GM10266 (cell line): ENCODE measurements at regions not wholly inside any gene's neighbourhood (a gene's known extent, or its start where the extent isn't known, plus 50 kb on each side); places are given as distances from the start of the nearest gene placed in this dataset.

ENCODE experiments used
- DNase-seq: peaks from one replicate; pipeline ENCODE4 v3.0.0; 2012; ENCODE audit errors: extremely low spot score
- CTCF ChIP-seq: IDR thresholded peaks from 2 replicates; pipeline ENCODE4 v1.5.1; 2012; ENCODE audit warnings: mild to moderate bottlenecking, low read depth; ENCODE audit not compliant: control insufficient read depth, insufficient read depth; ENCODE audit errors: missing control alignments

DNA sequence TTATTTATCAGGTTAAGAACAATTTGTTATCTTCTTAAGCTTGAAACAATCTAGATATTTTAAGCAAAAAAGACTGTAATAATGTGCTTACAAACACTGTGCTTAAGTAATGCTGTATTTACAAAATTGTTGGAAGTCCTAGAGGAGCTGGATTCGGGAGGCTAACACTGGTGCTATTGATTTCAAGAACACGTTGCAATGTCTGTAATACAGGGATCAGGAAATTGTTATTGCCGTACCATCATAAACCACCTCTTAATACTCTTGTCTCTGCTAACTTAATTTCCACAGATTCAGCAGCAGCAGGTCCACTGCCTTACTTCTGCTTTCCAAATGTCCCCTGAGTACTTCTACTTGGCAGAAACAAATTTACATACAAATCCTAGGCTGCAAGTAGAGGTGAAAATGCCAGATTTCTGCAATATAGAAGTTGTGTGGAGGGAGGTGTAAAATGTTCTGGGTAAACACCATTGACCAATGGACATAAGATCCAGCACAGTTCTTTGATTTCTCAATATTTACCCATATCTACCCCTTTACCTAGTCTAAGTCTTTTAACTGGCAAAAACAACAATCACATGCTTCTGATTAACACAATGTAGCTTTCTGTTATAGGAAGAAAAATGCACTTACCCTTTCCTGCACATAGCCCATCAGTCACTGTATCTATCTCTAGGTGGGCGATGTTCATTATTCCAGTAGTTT, 663.4 kb downstream of the TMTC2 start:
- TF ChIP-seq CTCF: no peak
- no peak for DNase-seq

DNA sequence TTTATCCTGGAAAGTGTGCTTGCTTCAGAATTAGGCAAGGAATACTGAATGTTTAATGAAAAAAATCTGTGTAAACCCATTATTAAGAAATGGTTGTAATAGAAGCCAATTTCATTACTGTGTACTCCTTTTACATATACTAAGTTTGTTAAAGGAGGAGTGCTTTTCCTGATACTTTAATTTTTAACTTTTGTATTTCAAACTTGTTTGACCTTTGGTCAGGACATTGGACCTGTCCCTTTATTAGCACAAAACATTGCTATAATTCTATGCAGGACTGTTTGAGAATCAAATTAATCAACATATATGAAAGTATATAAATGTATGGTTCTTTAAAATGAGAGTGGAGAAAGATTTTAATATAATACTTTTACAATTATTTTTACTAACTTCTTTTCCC, 659.6 kb downstream of the TMTC2 start:
- TF ChIP-seq CTCF: no peak
- DNase-seq: no peak

- no peak for DNase-seq
Observed at GRCh38 chr12:83343767-83344166, 657.1 kb downstream of the TMTC2 start.

DNA sequence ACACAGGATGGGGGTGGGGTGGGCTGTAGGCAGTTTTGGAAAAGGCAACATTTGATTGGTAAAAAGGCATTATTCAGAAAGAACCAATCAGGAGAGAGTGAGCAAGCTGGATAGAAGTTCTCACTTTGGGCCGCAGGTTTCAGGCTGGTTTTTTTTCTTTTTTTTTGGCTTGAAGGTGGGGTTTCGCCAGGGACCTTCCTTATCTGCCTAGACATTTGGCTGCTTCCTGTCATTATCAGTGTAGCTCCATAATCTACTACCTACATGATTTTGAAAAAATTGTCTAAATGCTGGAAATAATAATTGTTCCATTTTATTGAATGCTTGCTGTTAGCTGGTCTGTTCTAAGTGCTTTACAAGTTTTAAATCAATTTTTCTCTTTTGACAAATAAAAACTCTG, 649.0 kb downstream of the TMTC2 start:
- TF ChIP-seq CTCF: no peak

More at GRCh38 chr12:83343767-83344166, 657.1 kb downstream of the TMTC2 start:
- TF ChIP-seq CTCF: no peak

DNA sequence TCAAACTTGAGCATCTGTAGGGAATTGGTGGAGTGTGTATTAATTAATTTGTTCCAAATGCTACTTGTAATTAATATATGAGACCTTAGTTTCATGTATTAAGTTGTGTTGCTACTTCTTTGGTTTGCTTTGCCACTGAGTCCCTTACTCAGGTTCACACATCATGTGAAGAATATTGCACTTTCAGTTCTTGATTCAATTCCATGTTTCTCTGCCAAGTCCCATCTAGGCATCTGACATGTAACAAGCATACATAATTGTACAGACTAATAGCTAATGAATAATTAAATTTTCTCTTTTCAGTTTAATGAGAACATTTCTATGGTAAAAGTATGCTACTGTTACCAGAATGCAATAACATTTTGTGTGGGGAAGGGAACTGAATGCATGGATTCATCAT, 640.0 kb downstream of the TMTC2 start:
- no peak for DNase-seq
- no peak for TF ChIP-seq CTCF

More for the DNA sequence above, 649.0 kb downstream of the TMTC2 start:
- DNase-seq: no peak

GRCh38 chr12:83323866-83324265, 637.2 kb downstream of the TMTC2 start:
- TF ChIP-seq CTCF: no peak
- DNase-seq: no peak

GRCh38 chr12:83322809-83323208, 636.1 kb downstream of the TMTC2 start:
- no peak for TF ChIP-seq CTCF
- no peak for DNase-seq
